ENCODE measurements at regions not wholly inside any gene's neighbourhood (a gene's known extent, or its start where the extent isn't known, plus 50 kb on each side); places are given as distances from the start of the nearest gene placed in this dataset.
"Not testable (repeated sequence)": the region's sequence is repeated elsewhere in the genome, so short reads cannot be mapped to it uniquely, and the experiment has no call there.

GRCh38 chr9:72444435-72444834 lies 77.0 kb upstream of the TMC1 start:
- Mint-ChIP-seq H3K27me3 (no peaks in the 10 kb centered on the region), H3K4me1 (ENCODE audit: low read depth) (peaks cover 74% of the 10 kb centered on the region), H3K4me3 (no peak overlapping the region), H3K27ac (peak overlapping the region; percentile 61), H3K9me3 (no peaks in the 10 kb centered on the region), H3K36me3 (ENCODE audit: low read depth) (no peaks in the 10 kb centered on the region)
- intact Hi-C loops (cut with micrococcal nuclease): loop anchor here (2.0 to 5.0 kb wide), 4 partner anchors 33 to 142 kb away; no protein-coding TSS in a partner anchor

GRCh38 chr9:72443855-72444254 lies 77.6 kb upstream of the TMC1 start:
- Mint-ChIP-seq H3K36me3 (ENCODE audit: low read depth) (no peaks in the 10 kb centered on the region), H3K27ac (peak overlapping the region; percentile 61), H3K27me3 (no peaks in the 10 kb centered on the region), H3K4me1 (ENCODE audit: low read depth) (peaks cover 69% of the 10 kb centered on the region), H3K9me3 (no peaks in the 10 kb centered on the region), H3K4me3 (no peak overlapping the region)
- intact Hi-C loops (cut with micrococcal nuclease): loop anchor here (2.0 to 5.0 kb wide), 5 partner anchors 33 to 149 kb away; no protein-coding TSS in a partner anchor

GRCh38 chr9:72441848-72442607 lies 77.0 kb upstream of the ZFAND5 start:
- Mint-ChIP-seq H3K27ac (peak overlapping the region; percentile 61), H3K4me3 (no peak overlapping the region), H3K4me1 (ENCODE audit: low read depth) (peaks cover 71% of the 10 kb centered on the region), H3K36me3 (ENCODE audit: low read depth) (no peaks in the 10 kb centered on the region), H3K9me3 (no peaks in the 10 kb centered on the region), H3K27me3 (no peaks in the 10 kb centered on the region)
- intact Hi-C loops (cut with micrococcal nuclease): loop anchor here (2.0 to 5.0 kb wide), 5 partner anchors 35 to 147 kb away; partner anchors contain the start of gene ZFAND5

- H3K36me3 Mint-ChIP-seq (ENCODE audit: low read depth): no peaks in the 10 kb centered on the region
- intact Hi-C loops (cut with micrococcal nuclease): loop anchor here (2.0 to 5.0 kb wide), 4 partner anchors 36 to 101 kb away; partner anchors contain the start of gene ZFAND5
- H3K27me3 Mint-ChIP-seq: no peaks in the 10 kb centered on the region
- H3K27ac Mint-ChIP-seq: peak overlapping the region; percentile 61
- H3K4me1 Mint-ChIP-seq (ENCODE audit: low read depth): peaks cover 65% of the 10 kb centered on the region
- no peak overlapping the region for H3K4me3 Mint-ChIP-seq
- H3K9me3 Mint-ChIP-seq: no peaks in the 10 kb centered on the region
Observed at GRCh38 chr9:72440992-72441847, 76.2 kb upstream of the ZFAND5 start.

GRCh38 chr9:72440378-72440777 lies 75.4 kb upstream of the ZFAND5 start:
- Mint-ChIP-seq H3K9me3 (no peaks in the 10 kb centered on the region), H3K27me3 (no peaks in the 10 kb centered on the region), H3K4me1 (ENCODE audit: low read depth) (peaks cover 56% of the 10 kb centered on the region), H3K4me3 (peak overlapping the region; percentile 54), H3K36me3 (ENCODE audit: low read depth) (no peaks in the 10 kb centered on the region), H3K27ac (peak overlapping the region; percentile 61)
- intact Hi-C loops (cut with micrococcal nuclease): loop anchor here (2.0 to 5.0 kb wide), 4 partner anchors 37 to 102 kb away; partner anchors contain the start of gene ZFAND5

- H3K4me3 Mint-ChIP-seq; H3K36me3 Mint-ChIP-seq (ENCODE audit: low read depth); intact Hi-C loops (cut with micrococcal nuclease); H3K27me3 Mint-ChIP-seq; H3K27ac Mint-ChIP-seq; H3K9me3 Mint-ChIP-seq: not testable (repeated sequence)
- peaks cover 11% of the 10 kb centered on the region for H3K4me1 Mint-ChIP-seq (ENCODE audit: low read depth)
Observed at GRCh38 chr9:72433616-72434267, 68.7 kb upstream of the ZFAND5 start.

GRCh38 chr9:72431036-72431435 lies 66.0 kb upstream of the ZFAND5 start:
- no peaks in the 10 kb centered on the region for H3K27me3 Mint-ChIP-seq
- H3K27ac Mint-ChIP-seq: no peak overlapping the region
- no peaks in the 10 kb centered on the region for H3K36me3 Mint-ChIP-seq (ENCODE audit: low read depth)
- H3K4me3 Mint-ChIP-seq: no peak overlapping the region
- intact Hi-C loops (cut with micrococcal nuclease): no loop called here
- peaks cover 17% of the 10 kb centered on the region for H3K4me1 Mint-ChIP-seq (ENCODE audit: low read depth)
- no peaks in the 10 kb centered on the region for H3K9me3 Mint-ChIP-seq

- no peaks in the 10 kb centered on the region for H3K27me3 Mint-ChIP-seq
- H3K9me3 Mint-ChIP-seq: no peaks in the 10 kb centered on the region
- H3K4me3 Mint-ChIP-seq: no peak overlapping the region
- peaks cover 32% of the 10 kb centered on the region for H3K4me1 Mint-ChIP-seq (ENCODE audit: low read depth)
- no peaks in the 10 kb centered on the region for H3K36me3 Mint-ChIP-seq (ENCODE audit: low read depth)
- no peak overlapping the region for H3K27ac Mint-ChIP-seq
- intact Hi-C loops (cut with micrococcal nuclease): no loop called here
Observed at GRCh38 chr9:72428329-72428728, 63.3 kb upstream of the ZFAND5 start.

GRCh38 chr9:72427801-72428200 lies 62.8 kb upstream of the ZFAND5 start:
- H3K4me1 Mint-ChIP-seq (ENCODE audit: low read depth): peaks cover 37% of the 10 kb centered on the region
- H3K36me3 Mint-ChIP-seq (ENCODE audit: low read depth): no peaks in the 10 kb centered on the region
- intact Hi-C loops (cut with micrococcal nuclease): no loop called here
- no peaks in the 10 kb centered on the region for H3K9me3 Mint-ChIP-seq
- H3K27me3 Mint-ChIP-seq: no peaks in the 10 kb centered on the region
- no peak overlapping the region for H3K4me3 Mint-ChIP-seq
- no peak overlapping the region for H3K27ac Mint-ChIP-seq

- intact Hi-C loops (cut with micrococcal nuclease): loop anchor here (2.0 kb wide), 1 partner anchor 15 kb away; no protein-coding TSS in a partner anchor
- Mint-ChIP-seq H3K4me3 (no peak overlapping the region), H3K27me3 (no peaks in the 10 kb centered on the region), H3K27ac (peak overlapping the region; percentile 94), H3K4me1 (ENCODE audit: low read depth) (peaks cover 66% of the 10 kb centered on the region), H3K9me3 (no peaks in the 10 kb centered on the region), H3K36me3 (ENCODE audit: low read depth) (no peaks in the 10 kb centered on the region)
Observed at GRCh38 chr9:72424131-72424530, 59.1 kb upstream of the ZFAND5 start.

- H3K36me3 Mint-ChIP-seq (ENCODE audit: low read depth): no peaks in the 10 kb centered on the region
- H3K9me3 Mint-ChIP-seq: no peaks in the 10 kb centered on the region
- H3K4me1 Mint-ChIP-seq (ENCODE audit: low read depth): peaks cover 61% of the 10 kb centered on the region
- no peak overlapping the region for H3K4me3 Mint-ChIP-seq
- no peaks in the 10 kb centered on the region for H3K27me3 Mint-ChIP-seq
- intact Hi-C loops (cut with micrococcal nuclease): no loop called here
- H3K27ac Mint-ChIP-seq: no peak overlapping the region
Observed at GRCh38 chr9:72422214-72422613, 57.2 kb upstream of the ZFAND5 start.

GRCh38 chr9:72420783-72421182 lies 55.8 kb upstream of the ZFAND5 start:
- Mint-ChIP-seq H3K4me3 (no peak overlapping the region), H3K27ac (peak overlapping the region; percentile 78), H3K27me3 (no peaks in the 10 kb centered on the region), H3K36me3 (ENCODE audit: low read depth) (no peaks in the 10 kb centered on the region), H3K9me3 (no peaks in the 10 kb centered on the region), H3K4me1 (ENCODE audit: low read depth) (peaks cover 59% of the 10 kb centered on the region)
- intact Hi-C loops (cut with micrococcal nuclease): no loop called here

- Mint-ChIP-seq H3K9me3 (no peaks in the 10 kb centered on the region), H3K27me3 (no peaks in the 10 kb centered on the region), H3K27ac (no peak overlapping the region), H3K4me3 (no peak overlapping the region), H3K36me3 (ENCODE audit: low read depth) (no peaks in the 10 kb centered on the region), H3K4me1 (ENCODE audit: low read depth) (peaks cover 33% of the 10 kb centered on the region)
- intact Hi-C loops (cut with micrococcal nuclease): no loop called here
Observed at GRCh38 chr9:72415948-72416347, 50.9 kb upstream of the ZFAND5 start.

- H3K36me3 Mint-ChIP-seq (ENCODE audit: low read depth): no peaks in the 10 kb centered on the region
- no peaks in the 10 kb centered on the region for H3K27me3 Mint-ChIP-seq
- H3K9me3 Mint-ChIP-seq: no peaks in the 10 kb centered on the region
Observed at GRCh38 chr9:72415163-72415562, 50.2 kb upstream of the ZFAND5 start.

More at GRCh38 chr9:72415163-72415562, 50.2 kb upstream of the ZFAND5 start:
- no peak overlapping the region for H3K4me3 Mint-ChIP-seq
- intact Hi-C loops (cut with micrococcal nuclease): no loop called here
- no peak overlapping the region for H3K27ac Mint-ChIP-seq
- H3K4me1 Mint-ChIP-seq (ENCODE audit: low read depth): peaks cover 25% of the 10 kb centered on the region

Measured in dendritic cell treated with granulocyte-macrophage colony-stimulating factor and Interleukin-4, amounts not matched to agents 40 ng/mL and 50 ng/mL, for 4 days (primary cell).